ENCODE measurements at regions not wholly inside any gene's neighbourhood (a gene's known extent, or its start where the extent isn't known, plus 50 kb on each side); places are given as distances from the start of the nearest gene placed in this dataset.

GRCh38 chr21:24714646-24715200 is 892.6 kb downstream of the MRPL39 start (continued):
- TF ChIP-seq ZNF462 (CRISPR knock-in tag; IDR thresholded peaks at IDR 0.05) = no peak

- H4K20me1 ChIP-seq (replicated peaks; ENCODE audit: insufficient read depth) = no peaks in the 10 kb centered on the region
- no peaks in the 10 kb centered on the region for H3F3A ChIP-seq (replicated peaks; ENCODE audit: low read depth)
- Mint-ChIP-seq H3K27ac (no peak overlapping the region), H3K4me1 (no peaks in the 10 kb centered on the region), H3K36me3 (ENCODE audit: low read depth) (no peaks in the 10 kb centered on the region; the same call in 2 of the 3 replicates), H3K4me3 (no peak overlapping the region), H3K27me3 (ENCODE audit: insufficient read depth, low read depth, poor library complexity) (peaks cover 4% of the 10 kb centered on the region), H3K9me3 (peaks cover 71% of the 10 kb centered on the region)
- no peaks in the 10 kb centered on the region for H3K27me3 ChIP-seq (ENCODE audit: insufficient read depth)
- H2AFZ ChIP-seq = no peak overlapping the region
- no peaks in the 10 kb centered on the region for H3K4me1 ChIP-seq (ENCODE audit: insufficient read depth)
- no peak overlapping the region for H3K4me3 ChIP-seq
- no peak overlapping the region for H3K27ac ChIP-seq (ENCODE audit: low read depth)
- no peak overlapping the region for H3K4me2 ChIP-seq
- no peak for DNase-seq (ENCODE audit: low spot score)
- no peaks in the 10 kb centered on the region for H3K79me2 ChIP-seq (replicated peaks; ENCODE audit: insufficient read depth)
- H3K36me3 ChIP-seq (ENCODE audit: insufficient read depth) = peaks cover 8% of the 10 kb centered on the region
- no peaks in the 10 kb centered on the region for H3K9me2 ChIP-seq (ENCODE audit: insufficient read depth)
- no peak for ATAC-seq
- TF ChIP-seq ETS1 (IDR thresholded peaks at IDR 0.05) (no peak), REST (IDR thresholded peaks at IDR 0.05; ENCODE audit: unreplicated experiment) (no peak), NANOG (IDR thresholded peaks at IDR 0.05; ENCODE audit: borderline replicate concordance) (no peak), EZH2 (IDR thresholded peaks at IDR 0.05; ENCODE audit: low read depth, unreplicated experiment) (no peak)
Observed at GRCh38 chr21:24705201-24705600, 902.1 kb downstream of the MRPL39 start.

All from GM23338 (cell line).